ENCODE measurements at regions not wholly inside any gene's neighbourhood (a gene's known extent, or its start where the extent isn't known, plus 50 kb on each side); places are given as distances from the start of the nearest gene placed in this dataset.

DNA sequence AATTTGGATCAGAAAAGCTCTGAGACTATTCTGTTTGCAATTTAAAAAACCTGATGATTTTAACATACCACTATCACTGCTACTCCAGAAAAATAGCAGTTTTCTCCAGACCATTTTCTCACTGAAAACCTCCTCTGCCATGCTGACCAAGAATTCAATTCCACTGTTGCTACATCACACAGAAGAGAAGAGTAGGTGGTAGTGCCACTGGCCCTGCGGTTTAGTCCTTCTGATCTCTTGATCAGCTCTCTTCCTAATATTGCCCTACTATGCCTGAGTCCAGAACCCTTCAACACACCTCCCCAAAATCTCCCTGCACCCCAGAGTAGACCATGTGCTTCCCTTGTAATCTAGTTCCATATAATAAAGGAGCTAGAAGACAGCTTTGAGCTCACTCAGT lies 55.8 kb upstream of the HS3ST1 start:
- TF ChIP-seq ZNF12 (CRISPR knock-in tag; IDR thresholded peaks at IDR 0.05) (no peak), RCOR1 (IDR thresholded peaks at IDR 0.05; ENCODE audit: borderline replicate concordance in 1 of 2, low read depth in 2 of 2, low read length in 2 of 2) (no peak), KLF1 (tag; IDR thresholded peaks at IDR 0.05) (no peak)

Data from K562 (cell line).